GM12875 (cell line): ENCODE measurements at regions not wholly inside any gene's neighbourhood (a gene's known extent, or its start where the extent isn't known, plus 50 kb on each side); places are given as distances from the start of the nearest gene placed in this dataset.

Source experiments
- H3K4me3 ChIP-seq: one replicate; pipeline ENCODE4 v1.5.1; 2011; ENCODE audit warnings: low read depth, low read length, control low read depth
- CTCF ChIP-seq: IDR thresholded peaks from 2 replicates; pipeline ENCODE4 v1.5.1; 2011; ENCODE audit warnings: low read depth, mild to moderate bottlenecking, control low read depth, inconsistent platforms, low read length, moderate library complexity, borderline replicate concordance; ENCODE audit not compliant: insufficient read depth

DNA sequence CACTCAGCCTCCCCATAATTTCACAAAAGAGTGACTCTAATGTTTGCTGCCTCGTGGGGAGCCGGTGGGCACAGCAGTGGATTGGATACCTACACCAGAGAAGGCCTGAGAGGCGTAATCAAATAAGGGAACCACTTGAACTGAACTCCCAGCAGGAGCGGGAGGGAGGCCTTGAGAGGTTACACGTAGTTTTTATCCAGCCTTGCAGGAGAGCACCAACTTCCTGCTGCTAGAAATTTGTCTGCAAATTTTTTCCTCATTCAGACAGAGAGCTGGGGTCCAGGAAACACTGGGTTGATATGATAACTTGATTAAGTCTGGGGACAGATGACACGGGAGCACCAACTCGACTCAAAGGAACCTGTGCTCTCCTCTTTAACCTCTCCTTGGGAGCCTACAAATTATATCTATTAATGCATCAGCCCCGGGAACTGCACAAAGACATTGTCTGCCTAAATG lies 69.8 kb downstream of the HES1 start:
- TF ChIP-seq CTCF: no peak
- H3K4me3 ChIP-seq: no peak overlapping the region

DNA sequence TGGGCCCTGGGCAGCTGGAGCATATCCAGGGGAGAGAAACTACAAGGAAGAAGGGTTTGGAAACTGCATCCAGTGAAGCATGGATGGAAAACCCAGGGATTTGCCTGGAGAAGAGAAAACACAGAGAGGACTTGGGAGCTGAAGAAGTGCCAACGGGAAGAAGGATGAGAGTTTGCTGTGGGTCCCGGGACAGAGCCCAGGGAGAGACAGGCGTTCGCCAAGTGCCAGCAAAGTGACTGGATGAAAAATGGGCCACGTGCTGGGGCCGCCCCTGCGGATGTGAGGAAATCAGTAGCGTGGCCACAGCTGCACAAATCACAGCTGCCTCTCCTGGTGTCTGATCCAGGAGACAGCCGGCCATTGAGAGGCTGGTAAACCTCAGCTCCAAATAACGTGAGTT lies 70.4 kb downstream of the HES1 start:
- no peak overlapping the region for H3K4me3 ChIP-seq
- no peak for TF ChIP-seq CTCF

DNA sequence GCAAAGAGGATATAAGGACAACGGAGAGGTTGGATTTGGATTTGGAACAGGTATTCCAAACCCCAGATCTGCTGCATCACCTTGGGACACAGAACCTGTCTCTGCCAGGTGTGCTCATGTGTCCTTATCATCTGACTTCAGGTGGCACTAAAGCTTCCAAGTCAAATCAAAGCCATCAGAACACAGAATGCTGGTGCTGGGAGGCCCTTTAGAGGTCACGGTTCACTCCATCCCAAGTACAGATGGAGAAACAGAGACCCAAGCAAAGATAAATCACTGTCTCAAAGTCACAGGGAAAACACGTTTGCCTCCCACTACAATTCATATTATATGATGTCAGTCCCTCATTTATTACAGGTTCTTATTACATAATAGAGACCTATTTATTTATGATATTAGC lies 72.8 kb downstream of the HES1 start:
- TF ChIP-seq CTCF: no peak
- H3K4me3 ChIP-seq: no peak overlapping the region

DNA sequence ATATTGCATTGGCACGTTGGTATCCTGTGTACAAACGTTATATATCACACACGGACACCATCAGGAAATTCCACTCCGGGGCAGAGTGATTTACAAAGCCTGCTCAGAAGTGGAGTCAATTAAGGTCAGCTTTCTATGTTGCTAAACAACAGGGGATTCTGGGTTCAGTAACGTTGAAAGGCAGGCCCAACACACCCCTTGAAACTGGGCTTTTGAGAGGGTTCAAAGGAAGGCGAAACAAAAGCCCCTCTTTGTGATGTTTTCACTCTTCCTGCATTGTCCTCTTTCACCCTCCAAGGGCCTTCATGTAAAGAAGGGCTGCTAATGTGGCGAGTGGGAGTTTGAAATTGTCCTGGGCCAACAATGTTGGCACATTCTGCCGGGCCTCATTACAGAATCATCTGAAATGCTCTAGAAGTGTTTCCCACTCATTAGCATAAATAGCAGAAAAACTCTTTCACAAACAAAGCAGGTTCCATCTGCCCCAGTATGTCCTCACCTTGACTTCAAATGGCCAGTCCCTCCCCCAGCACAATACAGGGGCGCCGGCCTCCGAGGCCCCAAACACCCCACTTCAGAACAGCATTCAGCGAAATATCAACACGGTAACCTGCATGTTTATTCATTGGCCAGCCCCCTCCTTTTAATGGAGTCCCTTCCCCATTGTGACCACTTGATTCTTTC lies 76.4 kb downstream of the HES1 start:
- H3K4me3 ChIP-seq: no peak overlapping the region
- TF ChIP-seq CTCF: no peak

GRCh38 chr3:194212845-194213331 lies 76.9 kb downstream of the HES1 start:
- H3K4me3 ChIP-seq: no peak overlapping the region
- no peak for TF ChIP-seq CTCF

DNA sequence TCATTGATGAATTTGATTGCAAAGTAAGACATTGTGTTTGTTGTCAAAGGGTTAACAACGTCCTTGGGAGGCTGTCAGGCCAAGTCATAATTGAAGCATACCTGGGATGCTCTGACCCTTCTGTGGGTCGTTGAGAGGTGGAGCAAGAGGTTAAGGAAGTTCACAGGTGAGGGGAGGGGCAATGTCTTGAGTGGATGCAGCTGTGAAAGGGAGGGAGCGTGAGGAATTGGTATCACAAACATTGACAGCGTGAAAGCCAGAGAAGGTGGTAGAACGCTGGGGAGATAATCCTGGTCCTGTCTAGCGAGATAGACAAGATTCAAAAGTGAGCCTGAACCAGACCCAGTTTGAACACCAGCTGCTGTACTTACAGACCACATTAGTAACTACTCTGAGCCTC lies 79.4 kb downstream of the HES1 start:
- no peak overlapping the region for H3K4me3 ChIP-seq
- no peak for TF ChIP-seq CTCF
